ENCODE measurements at regions not wholly inside any gene's neighbourhood (a gene's known extent, or its start where the extent isn't known, plus 50 kb on each side); places are given as distances from the start of the nearest gene placed in this dataset.

DNA sequence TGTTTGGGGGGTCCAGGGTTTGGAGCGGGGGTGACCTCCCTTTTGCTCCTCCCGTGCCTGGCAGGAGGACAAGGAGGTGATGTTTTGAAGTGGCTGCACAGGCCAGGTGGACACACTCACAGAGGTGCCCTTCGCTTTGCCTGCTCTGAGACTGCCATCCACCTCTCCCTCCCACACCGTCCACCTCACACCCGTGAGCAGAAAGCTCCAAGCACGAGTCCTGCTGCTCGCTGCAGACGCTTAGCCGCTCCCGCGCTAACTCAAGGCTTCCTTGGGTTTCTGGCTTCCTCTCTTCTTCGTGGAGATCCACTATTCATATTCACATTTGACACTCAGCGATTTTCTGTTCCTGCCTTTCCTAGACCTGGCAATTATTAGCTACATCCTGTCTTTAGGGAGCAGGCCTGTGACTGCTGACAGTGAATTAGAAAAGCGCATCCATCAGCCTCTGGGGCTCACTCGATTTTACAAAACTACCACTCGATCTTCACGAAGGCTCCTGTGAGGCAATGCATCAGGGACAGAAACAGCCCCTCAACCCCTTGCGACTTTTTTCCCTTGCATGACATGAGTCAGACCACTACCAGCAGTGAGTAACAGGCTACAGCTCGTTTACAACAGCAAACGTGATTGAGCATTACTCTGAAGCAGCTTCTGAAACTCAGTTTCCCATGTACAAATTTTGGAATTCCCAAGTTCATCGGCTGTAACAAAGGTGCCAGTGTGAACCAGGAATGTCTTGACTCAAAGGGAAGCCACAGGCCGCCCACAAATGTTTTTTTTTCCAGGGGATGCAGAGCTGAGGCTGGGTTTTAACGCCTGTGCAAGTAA is 238.7 kb upstream of the SOX11 start:
- no peak for DNase-seq

DNA sequence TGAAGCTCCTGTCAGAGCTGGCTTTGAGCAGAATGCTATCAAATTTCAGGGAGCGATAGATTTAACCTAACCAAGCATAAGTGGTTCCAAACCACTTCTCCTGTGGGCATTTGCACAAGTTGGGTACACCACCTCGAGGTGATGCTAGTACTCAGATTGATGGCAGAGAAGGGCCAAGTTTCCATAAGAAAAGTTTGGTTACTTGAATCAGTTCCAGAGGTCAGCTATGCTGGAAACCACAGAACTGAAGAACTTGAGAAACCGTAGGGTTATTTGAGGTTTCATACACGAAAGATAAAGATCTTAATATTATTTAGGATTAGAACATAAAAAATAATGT is 238.2 kb upstream of the SOX11 start:
- DNase-seq: no peak

DNA sequence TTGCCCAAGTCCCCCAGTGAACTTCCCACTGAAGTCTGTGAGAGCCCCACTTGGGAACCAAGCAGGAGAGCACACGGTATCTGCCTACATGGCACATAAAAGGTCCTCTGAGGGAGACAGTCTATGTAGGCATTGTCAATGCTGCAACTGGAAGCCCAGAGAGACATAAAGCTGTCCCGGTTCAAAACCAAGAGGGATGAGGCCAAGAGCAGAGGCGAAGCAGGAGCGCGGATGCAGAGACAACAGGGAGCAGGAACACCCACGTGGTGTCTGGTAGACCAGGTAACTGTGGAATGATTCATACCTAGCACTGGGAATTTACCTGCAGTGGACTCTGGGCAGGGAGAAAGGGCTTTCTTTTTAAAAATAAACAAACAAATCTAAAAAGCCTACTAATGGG is 233.1 kb upstream of the SOX11 start:
- no peak for DNase-seq

DNA sequence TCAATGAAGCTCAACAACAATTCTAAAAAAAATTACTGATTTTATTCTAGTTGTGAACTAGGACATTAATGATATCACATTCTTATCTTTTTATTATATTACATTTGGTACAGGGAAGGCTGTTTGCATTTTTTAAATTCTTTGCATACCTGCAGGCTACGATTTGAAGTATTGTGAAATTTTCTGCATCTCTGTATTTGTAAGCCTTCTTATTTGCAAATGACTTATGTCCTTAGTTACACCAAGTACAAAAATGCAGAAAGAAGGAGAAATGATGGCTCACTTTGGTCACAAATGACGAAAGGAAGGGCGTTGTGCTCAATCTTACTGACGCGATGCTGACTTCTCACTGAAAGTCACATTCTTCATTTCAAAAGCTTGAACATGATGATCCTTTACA is 227.5 kb upstream of the SOX11 start:
- no peak for DNase-seq

DNA sequence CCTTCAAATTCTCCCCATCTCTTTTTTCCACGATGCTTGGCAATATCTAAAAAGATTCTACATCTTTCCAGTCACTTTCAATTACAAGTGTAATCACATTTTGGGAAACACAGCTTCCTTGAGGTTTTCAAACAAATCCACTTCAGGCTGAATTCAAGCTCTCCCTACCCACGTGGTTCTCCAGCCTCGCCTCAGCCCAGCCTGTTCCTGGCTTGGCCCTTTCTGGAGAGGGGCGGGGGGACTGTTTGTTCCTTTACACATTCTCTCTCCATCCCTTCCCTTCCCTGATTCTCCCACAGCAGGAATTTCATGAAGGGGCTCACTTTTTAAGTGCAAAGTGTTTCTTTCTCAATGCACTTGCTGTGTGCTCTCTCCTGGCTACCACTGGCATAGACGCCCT is 226.3 kb upstream of the SOX11 start:
- no peak for DNase-seq

DNA sequence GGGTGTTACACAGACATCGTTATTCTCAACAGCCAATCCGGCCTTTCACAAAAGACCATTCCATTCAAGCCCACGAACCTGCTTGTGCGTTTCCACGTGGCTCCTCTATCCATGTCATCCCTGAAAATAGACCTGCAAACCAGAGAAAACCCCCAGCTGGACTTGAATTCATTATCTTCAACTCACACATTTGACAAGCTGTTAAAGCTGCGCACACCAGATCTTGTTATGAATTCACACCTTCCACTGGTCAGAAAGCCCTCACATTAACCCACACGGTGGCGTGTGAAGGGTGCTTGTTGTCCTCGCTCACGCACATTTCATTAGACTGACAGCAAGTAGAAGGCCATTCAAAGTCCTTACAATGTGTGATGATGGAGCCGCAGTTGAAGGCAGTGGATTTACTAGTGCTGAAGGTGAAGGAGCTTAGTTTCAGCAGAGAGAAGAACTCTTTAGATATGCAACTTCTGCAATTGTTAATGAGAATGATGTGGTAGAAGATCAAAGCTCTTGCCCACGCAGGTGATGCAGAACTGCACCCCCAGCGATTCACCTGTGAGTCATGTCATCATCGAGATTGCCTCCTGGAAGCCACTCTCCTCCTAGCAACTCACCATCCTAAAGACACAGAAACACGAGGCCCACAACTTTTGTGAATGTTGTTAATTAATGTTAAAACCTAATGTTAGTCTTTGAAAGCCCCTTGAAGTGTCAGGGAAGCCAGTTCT is 224.8 kb upstream of the SOX11 start:
- no peak for DNase-seq

DNA sequence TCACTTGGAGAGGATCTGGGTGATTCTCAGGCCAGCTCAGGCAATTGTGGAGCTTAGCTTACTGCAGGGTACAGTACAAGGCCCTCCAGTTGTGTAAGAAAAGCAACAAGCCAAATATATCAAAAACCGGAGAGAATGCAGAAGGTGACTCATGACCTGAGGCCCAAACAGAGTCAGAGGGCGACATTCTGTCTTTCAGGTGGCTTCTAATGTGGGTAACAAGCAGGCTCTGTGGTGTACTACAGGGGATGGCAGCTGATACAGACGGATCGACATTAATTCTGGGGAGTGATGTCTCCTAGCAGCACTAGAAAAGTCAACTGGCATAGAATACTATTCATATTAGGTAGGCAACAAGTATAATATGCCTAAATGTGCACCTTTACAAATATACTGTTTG is 219.5 kb upstream of the SOX11 start:
- DNase-seq: no peak

DNA sequence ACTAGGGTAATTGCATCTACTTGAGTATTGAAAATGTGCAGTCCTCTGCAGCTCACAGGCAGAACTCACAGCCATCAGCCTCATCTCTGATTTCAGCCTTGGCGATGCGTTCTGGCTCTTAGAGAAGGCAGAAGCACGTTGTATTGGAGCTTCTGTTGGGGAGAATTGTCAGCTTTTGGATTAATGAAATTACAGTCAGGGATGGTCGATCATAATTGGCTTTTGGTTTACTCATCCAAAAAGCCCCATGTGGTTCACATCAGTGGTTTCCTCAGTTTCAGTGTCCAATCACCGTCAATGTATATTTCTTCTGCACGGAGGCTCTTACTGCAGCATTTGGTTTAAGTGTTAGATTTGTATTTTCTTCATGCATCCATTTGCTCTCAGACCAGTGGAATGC is 218.5 kb upstream of the SOX11 start:
- DNase-seq: no peak

DNA sequence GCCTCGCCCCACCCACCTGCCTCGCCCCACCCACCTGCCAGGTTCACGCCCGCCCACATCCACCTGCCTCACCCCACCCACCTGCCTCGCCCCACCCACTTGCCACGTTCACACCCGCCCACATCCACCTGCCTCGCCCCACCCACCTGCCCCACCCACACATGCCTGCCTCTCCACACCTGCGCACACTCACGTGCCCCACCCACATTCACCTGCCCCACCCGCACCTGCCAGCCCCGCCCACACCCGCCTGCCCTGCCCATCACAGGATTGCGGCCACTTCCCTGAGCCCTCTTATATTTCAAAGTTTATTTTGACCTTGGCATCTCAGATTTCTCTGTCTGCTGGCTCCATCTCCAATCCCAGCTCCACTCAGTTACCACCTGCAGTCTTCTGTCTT is 217.5 kb upstream of the SOX11 start:
- DNase-seq: no peak

DNA sequence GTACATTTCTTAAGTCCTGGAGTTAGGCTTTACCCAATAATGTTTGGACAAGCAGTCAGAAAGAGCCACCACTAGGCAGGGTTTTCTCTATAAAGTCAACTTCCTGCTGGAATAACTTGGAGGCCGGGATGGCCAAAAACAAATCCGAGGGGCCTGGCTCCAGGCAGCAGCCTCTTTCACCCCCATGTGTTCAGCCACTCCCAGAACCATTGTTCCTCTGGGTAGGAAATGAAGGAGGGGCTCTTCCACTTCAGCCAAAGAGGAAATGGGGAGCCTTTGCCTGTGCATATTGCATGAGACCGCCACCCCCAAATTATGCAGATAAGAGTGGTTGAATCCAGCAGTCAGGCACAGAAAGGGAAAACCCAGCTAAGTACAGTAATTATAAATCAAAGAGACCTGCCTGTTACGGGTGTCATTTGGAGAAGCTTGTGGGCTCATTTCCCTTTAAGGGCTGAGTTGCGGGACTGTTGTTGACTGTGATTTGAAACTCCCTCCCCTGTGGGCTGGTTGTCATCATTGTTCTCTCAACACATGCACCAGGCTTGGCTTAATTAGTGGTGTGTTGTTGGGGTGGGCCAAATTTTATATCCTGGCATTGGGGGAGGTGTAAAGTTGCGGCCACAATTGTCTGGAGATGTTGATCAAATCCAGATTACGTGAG is 212.8 kb upstream of the SOX11 start:
- DNase-seq: no peak

DNA sequence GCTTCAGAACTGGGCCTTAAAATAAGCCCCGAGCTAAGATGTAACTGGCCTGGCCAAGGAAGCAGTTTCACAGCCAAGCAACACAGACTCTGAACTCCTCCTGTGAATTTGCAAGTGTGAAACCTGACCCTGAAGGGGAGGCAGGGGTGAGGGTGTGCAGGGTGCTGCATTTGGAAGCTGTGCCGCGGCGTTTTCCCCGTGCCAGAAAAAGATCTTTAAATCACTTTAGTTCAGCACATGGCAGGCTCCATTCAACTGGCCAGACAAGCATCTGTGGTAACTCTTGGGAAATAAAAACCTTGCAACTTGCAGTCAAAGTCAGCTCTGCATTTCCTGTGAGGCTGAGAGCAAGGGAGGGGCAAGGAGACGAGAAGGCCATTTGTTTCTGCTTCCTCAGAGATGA is 209.3 kb upstream of the SOX11 start:
- no peak for DNase-seq

DNA sequence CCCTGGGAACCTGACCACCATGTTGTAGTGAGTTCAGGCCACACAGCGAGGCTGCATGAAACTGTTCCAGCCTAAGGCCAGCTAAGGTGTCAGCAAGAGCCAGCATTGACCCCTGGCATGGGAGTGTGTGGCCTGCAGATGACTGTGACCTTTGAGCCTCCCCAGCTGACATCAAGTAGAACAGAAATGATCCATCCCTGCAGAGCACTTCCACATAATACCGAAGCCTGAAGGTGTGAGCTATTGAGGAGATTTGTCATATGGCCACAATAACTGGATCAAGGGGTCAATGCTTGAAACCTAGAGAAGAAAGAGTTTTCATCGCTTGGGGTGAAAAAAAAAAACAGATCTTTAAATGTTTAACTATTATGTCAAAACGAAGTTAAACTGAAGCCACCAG is 207.3 kb upstream of the SOX11 start:
- no peak for DNase-seq

DNA sequence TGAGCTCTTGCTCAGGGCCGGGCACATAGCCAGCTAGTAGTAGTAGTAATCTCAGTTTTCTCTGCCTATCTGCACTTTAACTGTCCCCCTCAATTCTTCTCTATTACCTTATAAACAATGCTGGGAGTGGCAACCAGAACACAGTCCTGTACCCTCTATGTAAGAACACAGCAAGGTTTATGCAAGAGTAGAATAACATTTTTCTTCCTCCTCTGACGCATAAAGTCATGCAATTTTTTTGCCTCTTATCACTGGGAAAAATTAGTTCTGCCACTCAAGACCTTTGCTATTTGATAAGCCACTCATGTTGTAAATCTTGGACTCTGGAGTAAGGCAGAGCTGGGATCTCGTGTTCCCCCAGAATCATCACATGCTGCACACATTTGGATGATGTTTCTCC is 200.7 kb upstream of the SOX11 start:
- no peak for DNase-seq

DNA sequence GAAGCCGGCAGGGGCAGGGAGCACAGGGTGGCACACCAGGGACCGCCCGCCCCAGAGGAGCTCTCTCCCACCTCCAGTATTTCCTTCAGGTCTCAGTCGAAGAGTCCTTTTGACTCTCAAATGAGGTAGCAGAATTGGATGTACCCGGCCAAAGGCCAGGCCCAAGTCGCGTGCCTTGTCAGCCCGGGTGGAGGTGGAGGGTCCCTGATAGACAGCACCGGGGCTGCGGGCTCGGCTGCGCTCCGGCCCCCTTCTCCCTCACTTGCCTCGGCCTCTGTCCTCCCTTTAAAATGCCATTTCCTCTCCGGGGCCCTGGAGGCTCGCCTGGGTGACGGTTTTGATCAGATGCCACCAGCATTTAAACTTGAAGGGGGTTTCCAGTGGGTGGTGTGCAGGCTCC is 198.9 kb upstream of the SOX11 start:
- DNase-seq: no peak

DNA sequence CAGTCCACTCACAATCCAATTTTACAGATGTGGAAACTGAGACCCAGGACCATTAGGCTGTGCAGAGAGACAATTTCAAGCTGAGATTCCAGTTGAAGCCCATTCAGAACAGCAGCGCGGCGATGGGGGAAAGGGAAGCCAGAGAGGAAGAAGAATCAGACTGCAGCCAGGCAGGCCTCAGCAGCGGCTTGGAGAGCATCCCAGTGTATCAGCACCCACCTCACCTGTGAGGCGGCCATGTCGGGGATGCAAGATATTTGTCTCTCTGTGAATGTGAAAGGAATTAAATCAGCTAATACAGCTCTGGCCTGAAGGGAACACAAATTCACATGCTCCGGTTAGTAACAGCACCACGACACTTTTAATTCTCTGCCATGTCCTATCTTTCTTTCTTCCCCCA is 198.0 kb upstream of the SOX11 start:
- no peak for DNase-seq

DNA sequence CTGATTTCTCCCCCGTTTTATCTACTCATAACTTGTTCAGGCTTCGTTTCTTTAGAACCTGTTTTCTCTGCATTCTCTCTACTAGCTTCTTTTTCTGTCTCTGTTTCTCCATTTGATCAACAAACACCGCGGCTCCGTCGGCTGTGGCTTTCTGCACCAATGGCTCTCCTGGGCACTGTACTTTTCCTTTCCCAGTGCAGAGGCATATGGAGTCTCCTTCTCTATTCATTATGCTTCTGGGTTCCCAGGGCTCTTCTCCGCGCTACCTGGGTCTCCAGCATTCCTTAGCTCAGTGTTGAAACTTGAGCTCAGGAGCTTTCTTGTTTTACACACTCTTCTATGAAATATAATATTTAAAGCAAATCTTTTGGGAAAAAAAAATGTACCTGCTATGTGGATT is 196.6 kb upstream of the SOX11 start:
- DNase-seq: no peak

DNA sequence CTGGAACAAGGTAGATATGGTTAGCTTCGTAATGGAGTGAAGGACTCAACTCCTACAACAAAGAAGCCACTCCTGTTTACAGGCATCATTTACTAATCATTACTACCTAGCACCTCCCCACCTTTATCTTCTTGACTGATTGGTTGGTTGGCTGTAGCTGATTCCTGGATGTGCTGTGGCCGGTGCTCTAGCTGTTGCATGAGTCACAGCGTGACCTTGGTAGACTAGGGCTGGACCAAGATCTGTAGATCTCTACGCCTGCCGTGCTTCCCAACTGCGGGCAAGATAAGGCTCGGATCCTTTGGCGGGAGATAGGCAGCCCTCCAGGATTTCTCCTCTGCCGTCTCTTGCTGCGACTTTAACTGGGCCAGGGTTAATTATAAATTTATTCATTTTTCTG is 194.3 kb upstream of the SOX11 start:
- DNase-seq: no peak

DNA sequence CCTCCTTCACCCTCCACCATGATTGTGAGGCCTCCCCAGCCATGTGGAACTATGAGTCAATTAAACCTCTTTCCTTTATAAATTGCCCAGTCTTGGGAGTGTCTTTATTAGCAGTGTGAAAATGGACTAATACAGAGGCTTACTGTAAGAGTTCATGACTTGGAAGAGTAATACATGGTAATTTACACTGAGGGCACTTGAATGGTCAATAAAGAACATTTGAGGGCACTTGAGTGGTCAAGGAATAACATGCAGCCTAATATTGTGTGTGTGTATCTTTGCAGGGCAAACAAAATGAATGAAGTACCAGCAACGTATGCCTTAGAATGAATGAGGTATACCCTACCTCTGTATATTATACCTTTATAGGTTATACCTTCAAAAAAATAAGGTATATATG is 190.4 kb upstream of the SOX11 start:
- DNase-seq: no peak

DNA sequence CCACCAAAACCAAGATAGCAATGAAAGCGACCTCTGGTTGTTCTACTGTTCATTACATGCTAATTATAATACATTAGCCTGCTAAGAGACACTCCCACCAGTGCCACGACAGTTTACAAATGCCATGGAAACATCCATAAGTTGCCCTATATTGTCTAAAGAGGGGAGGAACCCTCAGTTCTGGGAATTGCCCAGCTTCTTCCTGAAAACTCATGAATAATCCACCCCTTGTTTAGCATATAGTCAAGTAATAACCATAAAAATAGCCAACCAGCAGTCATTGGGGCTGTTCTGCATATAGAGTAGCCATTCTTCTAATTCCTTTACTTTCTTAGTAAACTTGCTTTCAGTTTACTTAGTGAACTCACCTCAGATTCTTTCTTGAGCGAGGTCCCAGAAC is 189.8 kb upstream of the SOX11 start:
- DNase-seq: no peak

DNA sequence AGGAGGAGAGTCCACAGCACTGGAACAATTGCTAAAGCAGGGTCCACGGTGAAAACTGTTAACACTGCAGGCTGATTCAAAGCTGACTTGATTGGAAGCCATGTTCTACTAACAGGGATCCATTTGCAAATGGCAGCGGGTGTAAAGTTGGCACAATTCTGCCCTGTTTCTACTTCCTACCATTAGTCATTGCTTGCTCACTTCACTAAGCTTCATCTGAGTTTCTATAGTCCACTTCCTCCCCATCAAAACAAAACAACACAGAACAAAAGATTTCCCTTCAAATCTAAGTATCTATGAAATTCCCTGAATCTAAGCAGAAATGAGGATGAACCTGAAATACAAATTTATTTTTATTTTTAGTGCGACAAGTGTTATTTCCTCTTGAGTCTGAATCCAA is 187.4 kb upstream of the SOX11 start:
- DNase-seq: no peak

DNA sequence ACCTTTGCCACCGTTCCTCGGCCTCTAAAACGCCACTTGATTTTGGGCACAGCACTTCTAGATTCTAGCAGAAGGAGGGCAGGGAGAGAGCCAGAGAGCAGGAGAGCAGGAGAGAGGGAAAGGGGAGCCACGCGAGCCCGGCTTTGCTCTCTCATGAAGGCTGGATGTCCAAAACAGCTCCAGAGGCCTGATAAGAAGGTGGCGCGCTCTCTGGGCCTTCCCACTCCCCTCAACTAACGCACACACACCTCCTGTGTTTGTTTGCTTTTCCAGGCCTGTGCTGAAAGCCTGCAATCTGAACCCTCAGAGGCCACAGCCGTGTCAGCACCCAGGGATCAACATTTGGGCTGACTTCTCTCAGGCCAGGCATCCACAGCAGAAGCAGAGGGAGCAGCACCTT is 184.8 kb upstream of the SOX11 start:
- no peak for DNase-seq

DNA sequence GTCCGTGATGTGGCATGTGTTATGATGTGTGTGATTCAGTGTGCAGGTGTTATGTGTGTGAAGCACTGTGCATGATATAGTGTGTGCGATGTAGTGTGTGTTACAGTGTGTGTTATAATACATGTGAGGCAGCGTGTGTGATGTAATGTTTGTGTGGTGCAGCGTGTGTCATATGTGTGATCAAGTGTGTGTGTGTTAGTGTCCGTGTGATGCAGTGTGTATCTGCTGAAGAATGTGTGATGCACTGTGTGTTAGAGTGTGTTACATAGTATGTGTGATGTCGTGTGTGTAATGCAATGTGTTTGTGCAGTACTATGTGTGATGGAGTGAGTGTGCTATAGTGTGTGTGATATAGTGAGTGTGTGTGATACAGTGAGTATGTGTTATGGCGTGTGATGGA is 182.8 kb upstream of the SOX11 start:
- no peak for DNase-seq

DNA sequence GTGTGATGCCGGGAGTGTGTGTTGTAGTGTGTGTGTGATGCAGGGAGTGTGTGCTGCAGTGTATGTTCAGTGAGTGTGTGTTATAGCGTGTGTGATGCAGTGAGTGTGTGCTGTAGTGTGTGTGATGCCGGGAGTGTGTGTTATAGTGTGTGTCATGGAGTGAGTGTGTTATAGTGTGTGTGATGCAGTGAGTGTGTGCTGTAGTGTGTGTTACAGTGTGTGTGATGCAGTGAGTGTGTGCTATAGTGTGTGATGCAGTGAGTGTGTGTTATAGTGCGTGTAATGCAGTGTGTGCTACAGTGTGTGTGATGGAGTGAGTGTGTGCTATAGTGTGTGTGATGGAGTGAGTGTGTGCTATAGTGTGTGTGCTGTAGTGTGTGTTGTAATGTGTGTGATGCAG is 182.1 kb upstream of the SOX11 start:
- no peak for DNase-seq

DNA sequence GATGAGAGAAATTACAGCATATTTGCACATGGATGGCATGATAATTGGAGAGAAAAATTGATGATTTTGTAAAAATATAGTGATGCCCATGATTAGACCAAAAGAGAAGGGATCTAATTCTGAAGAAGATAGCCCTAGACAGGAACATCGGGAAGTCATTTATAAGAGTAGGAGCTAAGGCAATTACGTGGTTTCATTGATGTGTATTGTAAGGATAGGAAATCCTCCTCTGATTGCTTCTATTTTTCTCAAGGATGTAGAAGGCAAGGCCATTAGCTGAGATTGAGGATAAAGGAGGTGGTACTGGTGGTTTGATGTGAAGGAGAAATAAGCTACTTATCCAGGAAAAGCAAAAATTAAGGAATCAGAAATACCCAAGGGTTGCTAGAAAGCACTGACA is 176.5 kb upstream of the SOX11 start:
- no peak for DNase-seq

All from stimulated activated CD4-positive, alpha-beta T cell treated with anti-CD3 and anti-CD28 coated beads, Interleukin-2, amount 100 ng/mL, for 24 hours (primary cell).